ENCODE measurements at regions not wholly inside any gene's neighbourhood (a gene's known extent, or its start where the extent isn't known, plus 50 kb on each side); places are given as distances from the start of the nearest gene placed in this dataset.

DNA sequence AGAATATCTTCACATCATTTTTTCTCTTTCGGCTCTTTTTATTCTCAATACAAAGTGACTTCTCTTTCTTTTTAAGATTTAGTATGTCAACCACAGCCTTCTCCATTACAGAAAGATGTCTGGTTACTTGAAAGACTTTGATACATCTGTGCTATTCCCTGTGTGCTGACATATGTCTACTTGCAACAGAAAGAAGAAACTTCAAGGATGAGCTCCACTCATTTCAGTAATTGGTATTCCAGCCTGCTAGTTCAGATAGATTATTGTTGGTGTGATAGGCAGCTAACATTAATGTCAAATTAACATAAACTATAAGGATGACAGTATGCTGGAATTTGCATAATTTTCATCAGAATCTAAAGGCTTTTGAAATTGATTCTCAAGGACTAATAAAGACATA lies 948.7 kb downstream of the PCDH18 start:
- TF ChIP-seq EP300 (IDR thresholded peaks at IDR 0.05) (no peak), POLR2A (IDR thresholded peaks at IDR 0.05) (no peak)
- TF ChIP-seq, protein P1, sequence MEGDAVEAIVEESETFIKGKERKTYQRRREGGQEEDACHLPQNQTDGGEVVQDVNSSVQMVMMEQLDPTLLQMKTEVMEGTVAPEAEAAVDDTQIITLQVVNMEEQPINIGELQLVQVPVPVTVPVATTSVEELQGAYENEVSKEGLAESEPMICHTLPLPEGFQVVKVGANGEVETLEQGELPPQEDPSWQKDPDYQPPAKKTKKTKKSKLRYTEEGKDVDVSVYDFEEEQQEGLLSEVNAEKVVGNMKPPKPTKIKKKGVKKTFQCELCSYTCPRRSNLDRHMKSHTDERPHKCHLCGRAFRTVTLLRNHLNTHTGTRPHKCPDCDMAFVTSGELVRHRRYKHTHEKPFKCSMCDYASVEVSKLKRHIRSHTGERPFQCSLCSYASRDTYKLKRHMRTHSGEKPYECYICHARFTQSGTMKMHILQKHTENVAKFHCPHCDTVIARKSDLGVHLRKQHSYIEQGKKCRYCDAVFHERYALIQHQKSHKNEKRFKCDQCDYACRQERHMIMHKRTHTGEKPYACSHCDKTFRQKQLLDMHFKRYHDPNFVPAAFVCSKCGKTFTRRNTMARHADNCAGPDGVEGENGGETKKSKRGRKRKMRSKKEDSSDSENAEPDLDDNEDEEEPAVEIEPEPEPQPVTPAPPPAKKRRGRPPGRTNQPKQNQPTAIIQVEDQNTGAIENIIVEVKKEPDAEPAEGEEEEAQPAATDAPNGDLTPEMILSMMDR (IDR thresholded peaks at IDR 0.05) = no peak

Measured in stomach (tissue), 4 donors.